Gastroesophageal sphincter (tissue), 4 donors: ENCODE measurements at regions not wholly inside any gene's neighbourhood (a gene's known extent, or its start where the extent isn't known, plus 50 kb on each side); places are given as distances from the start of the nearest gene placed in this dataset.

Source experiments
- ATAC-seq: fragments of 150-250 bp; one replicate; pipeline ENCODE4 v1.9.1; 2016; ENCODE audit warnings: mild to moderate bottlenecking, moderate library complexity
- H3K27ac ChIP-seq, 4 donors: fragments of 200-600 bp; sonication (generic) in 3 of 4; 1 replicate in 3 of 4; 2 replicates in 1 of 4; pipeline ENCODE4 v1.5.1; 2016 to 2019
- H3K27me3 ChIP-seq: fragments of 200-600 bp; sonication (generic); one replicate; pipeline ENCODE4 v1.5.1; 2019
- H3K36me3 ChIP-seq, 2 donors: fragments of 200-600 bp; sonication (generic); one replicate each; pipeline ENCODE4 v1.5.1; 2019; ENCODE audit warnings: control low read depth in 1 of 2
- H3K4me1 ChIP-seq, 3 donors: fragments of 200-600 bp; sonication (generic); 1 replicate in 2 of 3; 2 replicates in 1 of 3; pipeline ENCODE4 v1.5.1; 2016 to 2019; ENCODE audit warnings: control low read depth in 2 of 3
- H3K4me3 ChIP-seq, 2 donors: fragments of 200-600 bp; sonication (generic); one replicate each; pipeline ENCODE4 v1.5.1; 2019; ENCODE audit warnings: mild to moderate bottlenecking in 1 of 2, moderate library complexity in 1 of 2
- H3K9me3 ChIP-seq, 3 donors: fragments of 200-600 bp; sonication (generic); one replicate each; pipeline ENCODE4 v1.5.1; 2017 to 2019; ENCODE audit warnings: control low read depth in 2 of 3
- CTCF ChIP-seq, 4 experiments: fragments of 200-600 bp in 2 of 4; fragments of 450-650 bp in 2 of 4; sonication (generic) in 1 of 4; IDR thresholded peaks; one replicate each; pipeline ENCODE4 v1.5.1; 2017 to 2019; ENCODE audit warnings: antibody characterized with exemption in 4 of 4, mild to moderate bottlenecking in 2 of 4, moderate library complexity in 2 of 4
- EP300 ChIP-seq: sonication (generic); formaldehyde crosslinking; IDR thresholded peaks from one replicate; pipeline ENCODE4 v1.6.1; 2017; ENCODE audit warnings: antibody characterized with exemption, mild to moderate bottlenecking
- POLR2A ChIP-seq, 2 donors: fragments of 450-650 bp; IDR thresholded peaks; one replicate each; pipeline ENCODE4 v1.6.1; 2017; ENCODE audit warnings: antibody characterized with exemption in 2 of 2, mild to moderate bottlenecking in 2 of 2, moderate library complexity in 1 of 2
- POLR2AphosphoS5 ChIP-seq: sonication (generic); formaldehyde crosslinking; IDR thresholded peaks from one replicate; pipeline ENCODE4 v1.6.1; 2017; ENCODE audit warnings: antibody characterized with exemption
- WGBS, 2 donors: methylation state at CpG; one replicate each; pipeline ENCODE4 v1.1.5; 2018; ENCODE audit warnings: low coverage in 1 of 2; 5-methylcytosine and 5-hydroxymethylcytosine counted together

GRCh38 chr10:63901881-63902280 is 380.7 kb downstream of the REEP3 start:
- Histone ChIP-seq H3K9me3 (no peaks in the 10 kb centered on the region), H3K27ac (no peak overlapping the region), H3K27me3 (no peaks in the 10 kb centered on the region), H3K4me1 (no peaks in the 10 kb centered on the region), H3K36me3 (no peaks in the 10 kb centered on the region), H3K4me3 (no peak overlapping the region)
- WGBS, 2 donors, result 48 to 72% methylated on average over 6 of the region's 6 CpGs
- no peak for ATAC-seq
- no peak for TF ChIP-seq EP300
- TF ChIP-seq POLR2A (IDR thresholded peaks at IDR 0.05), result no peak
- TF ChIP-seq CTCF (IDR thresholded peaks at IDR 0.05), result no peak
- TF ChIP-seq POLR2AphosphoS5, result no peak

- H3K27me3 ChIP-seq, result no peaks in the 10 kb centered on the region
- no peak overlapping the region for H3K27ac ChIP-seq
- no peak for ATAC-seq
- no peak for TF ChIP-seq EP300
- TF ChIP-seq POLR2A (IDR thresholded peaks at IDR 0.05), result no peak
- TF ChIP-seq CTCF (IDR thresholded peaks at IDR 0.05), result no peak
- TF ChIP-seq POLR2AphosphoS5, result no peak
- 31 to 40% methylated on average over 4 of the region's 4 CpGs for WGBS, 2 donors
- H3K36me3 ChIP-seq, result no peaks in the 10 kb centered on the region
- H3K9me3 ChIP-seq, result no peaks in the 10 kb centered on the region
- no peak overlapping the region for H3K4me3 ChIP-seq
- no peaks in the 10 kb centered on the region for H3K4me1 ChIP-seq
Observed at GRCh38 chr10:63910806-63911205, 389.6 kb downstream of the REEP3 start.

GRCh38 chr10:63915240-63915639 is 394.0 kb downstream of the REEP3 start:
- 95 to 96% methylated on average over 2 of the region's 2 CpGs for WGBS, 2 donors
- no peak for ATAC-seq
- Histone ChIP-seq H3K27ac (no peak overlapping the region), H3K36me3 (no peaks in the 10 kb centered on the region), H3K4me1 (no peaks in the 10 kb centered on the region), H3K9me3 (no peaks in the 10 kb centered on the region), H3K27me3 (no peaks in the 10 kb centered on the region), H3K4me3 (no peak overlapping the region)
- TF ChIP-seq CTCF (IDR thresholded peaks at IDR 0.05), result no peak

- H3K9me3 ChIP-seq, result no peaks in the 10 kb centered on the region
- ATAC-seq, result no peak
- TF ChIP-seq POLR2A (IDR thresholded peaks at IDR 0.05), result no peak
- no peak for TF ChIP-seq CTCF (IDR thresholded peaks at IDR 0.05)
- no peak for TF ChIP-seq POLR2AphosphoS5
- no peak for TF ChIP-seq EP300
- H3K27me3 ChIP-seq, result no peaks in the 10 kb centered on the region
- H3K27ac ChIP-seq, result no peak overlapping the region
- H3K36me3 ChIP-seq, result no peaks in the 10 kb centered on the region
- no peak overlapping the region for H3K4me3 ChIP-seq
- 0 to 8% methylated on average over 1 of the region's 1 CpG for WGBS, 2 donors
- no peaks in the 10 kb centered on the region for H3K4me1 ChIP-seq
Observed at GRCh38 chr10:63917363-63917762, 396.2 kb downstream of the REEP3 start.

GRCh38 chr10:63919575-63920279 is 398.5 kb downstream of the REEP3 start:
- 71 to 84% methylated on average over 6 of the region's 6 CpGs for WGBS, 2 donors
- ATAC-seq, result no peak

More at GRCh38 chr10:63919575-63920279, 398.5 kb downstream of the REEP3 start:
- Histone ChIP-seq H3K27ac (no peak overlapping the region), H3K4me1 (no peaks in the 10 kb centered on the region), H3K36me3 (no peaks in the 10 kb centered on the region), H3K4me3 (no peak overlapping the region), H3K9me3 (no peaks in the 10 kb centered on the region), H3K27me3 (no peaks in the 10 kb centered on the region)
- TF ChIP-seq POLR2A (IDR thresholded peaks at IDR 0.05) (no peak), CTCF (IDR thresholded peaks at IDR 0.05) (no peak), EP300 (no peak), POLR2AphosphoS5 (no peak)
